ACHN (cell line): ENCODE measurements at regions not wholly inside any gene's neighbourhood (a gene's known extent, or its start where the extent isn't known, plus 50 kb on each side); places are given as distances from the start of the nearest gene placed in this dataset.

Source experiments
- DNase-seq: peaks from one replicate; pipeline ENCODE4 v3.0.0-alpha.2; 2015
- in situ Hi-C: cut with HindIII; loops from 2 replicates; pipeline ENCODE4 v1.10.0; 2017; ENCODE audit warnings: low sequenced_read_pairs, low pct_ligation_motif_present, low pct_unique_long_range_greater_than_20kb

- DNase-seq = no peak
- in situ Hi-C loops = no loop called here
Observed at GRCh38 chr3:72300621-72301020, 515.7 kb upstream of the PROK2 start.

DNA sequence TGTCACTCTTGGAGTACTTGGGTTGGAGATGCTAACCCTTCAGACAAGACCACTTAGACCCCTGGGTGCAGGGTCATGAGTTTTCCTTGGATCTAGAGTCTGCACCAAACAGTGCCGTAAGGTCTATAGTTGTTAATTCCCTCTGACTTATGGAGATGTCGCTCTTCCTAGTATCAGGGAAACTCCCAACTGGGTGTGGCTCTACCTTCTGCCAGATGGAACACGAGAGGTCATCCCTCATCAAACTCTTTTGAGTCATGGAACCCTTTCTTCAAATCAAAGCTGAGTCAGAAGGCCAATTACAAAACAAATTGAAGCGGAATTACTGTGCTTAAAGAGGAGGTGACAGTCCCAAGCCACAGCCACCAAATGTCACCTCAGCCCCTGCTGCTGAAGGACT, 514.9 kb upstream of the PROK2 start:
- DNase-seq = no peak
- in situ Hi-C loops = no loop called here

DNA sequence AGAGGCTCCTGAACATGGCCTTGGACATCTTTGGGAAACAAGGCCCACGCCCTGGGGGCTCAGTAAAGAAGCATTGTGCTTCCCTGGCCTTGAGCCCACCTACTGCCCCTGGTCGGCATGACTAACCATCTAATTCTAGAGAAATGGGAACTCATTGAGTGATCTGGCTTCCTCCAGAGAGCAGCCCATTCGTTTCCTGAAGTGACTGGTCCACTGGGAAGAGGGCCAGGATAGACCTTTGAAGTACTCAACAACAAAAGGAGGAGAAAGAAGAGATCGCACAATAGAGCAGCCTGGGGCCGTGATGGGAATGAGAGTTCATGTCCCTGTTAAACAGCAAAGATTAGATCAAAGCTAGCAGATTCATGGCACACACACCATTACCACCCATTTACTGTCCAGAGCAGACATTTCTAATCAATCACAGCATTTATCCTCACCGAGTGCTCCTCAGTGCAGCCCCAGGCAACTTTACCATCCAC, 514.4 kb upstream of the PROK2 start:
- in situ Hi-C loops = no loop called here
- DNase-seq = no peak

GRCh38 chr3:72298201-72299152, 513.5 kb upstream of the PROK2 start:
- in situ Hi-C loops = no loop called here
- no peak for DNase-seq

DNA sequence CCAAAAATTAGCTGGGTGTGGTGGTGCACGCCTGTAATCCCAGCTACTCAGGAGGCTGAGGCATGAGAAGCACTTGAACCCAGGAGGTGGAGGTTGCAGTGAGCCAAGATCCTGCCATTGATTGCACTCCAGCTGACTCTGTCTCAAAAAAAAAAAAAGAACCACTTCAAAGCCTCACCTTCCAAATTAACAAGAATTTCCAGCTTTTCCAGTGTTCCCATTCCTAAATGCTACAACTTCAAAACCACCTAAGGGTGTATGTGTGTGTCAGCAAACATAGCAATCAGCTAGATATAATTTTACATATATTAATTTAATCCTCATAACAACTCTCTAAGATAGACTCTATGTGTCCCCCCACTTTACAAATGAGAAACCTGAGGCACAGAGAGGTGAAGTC, 512.5 kb upstream of the PROK2 start:
- in situ Hi-C loops = no loop called here
- DNase-seq = no peak

- in situ Hi-C loops = no loop called here
- no peak for DNase-seq
Observed at GRCh38 chr3:72296477-72297111, 511.6 kb upstream of the PROK2 start.

DNA sequence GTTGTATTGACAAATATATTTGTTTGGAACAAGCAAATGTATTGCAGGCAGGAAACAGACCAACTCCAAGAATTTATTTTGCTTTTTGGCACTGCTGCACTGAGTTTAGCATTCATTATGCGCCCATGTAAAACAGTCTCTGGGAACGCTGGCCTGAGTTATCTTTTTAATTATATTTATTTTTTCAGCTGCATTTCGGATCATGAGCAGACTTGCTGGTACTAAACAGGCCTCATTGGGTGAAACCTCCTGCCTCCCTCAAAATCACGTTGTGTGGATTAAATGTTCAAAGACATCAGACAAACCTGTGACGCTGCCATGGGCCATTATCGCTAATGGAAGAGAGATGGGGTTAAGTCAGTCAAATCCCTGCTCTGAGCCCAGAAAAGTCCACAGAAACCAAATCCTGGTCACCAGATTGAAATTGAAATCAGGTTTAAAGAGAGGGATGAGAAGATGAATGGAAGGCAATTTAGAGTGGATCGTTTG, 511.1 kb upstream of the PROK2 start:
- in situ Hi-C loops = no loop called here
- no peak for DNase-seq

GRCh38 chr3:72295276-72295961, 510.5 kb upstream of the PROK2 start:
- in situ Hi-C loops = no loop called here
- no peak for DNase-seq

DNA sequence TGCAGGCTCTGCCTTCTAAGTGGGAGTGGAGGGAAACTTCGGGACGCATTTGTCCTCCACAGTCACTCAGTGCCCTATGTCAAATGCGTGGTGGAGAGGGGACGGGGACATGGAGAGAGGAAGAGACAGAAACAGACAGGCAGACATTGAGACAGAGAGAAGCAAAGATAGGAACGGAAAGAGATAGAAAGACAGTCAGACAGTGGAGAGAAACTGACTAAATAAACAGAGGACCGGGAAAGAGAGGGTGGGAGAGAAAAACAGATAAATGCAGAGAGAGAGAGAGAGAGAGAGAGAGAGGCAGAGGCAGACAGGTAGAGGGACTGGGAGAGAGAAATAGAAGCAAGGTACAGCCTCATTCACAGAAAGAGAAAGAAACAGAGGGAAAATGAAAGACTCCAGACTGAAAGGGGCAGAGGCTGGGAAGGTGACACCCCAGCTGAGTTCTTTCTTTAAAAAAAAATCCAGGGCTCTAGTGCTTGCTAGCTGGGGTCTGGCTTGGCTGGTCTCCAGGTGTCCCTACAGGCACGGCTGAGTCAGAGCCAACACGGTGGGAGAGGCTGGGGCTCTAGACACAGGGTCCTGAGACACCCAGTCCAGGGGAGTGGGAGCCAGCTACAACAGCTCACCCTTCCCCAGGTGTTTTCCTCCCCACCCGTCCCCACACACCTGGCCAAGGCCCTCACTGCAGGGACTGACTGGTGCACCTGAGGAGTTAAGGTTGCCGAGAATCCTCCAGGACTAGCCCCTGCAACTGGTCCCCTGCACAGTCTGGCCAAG, 506.1 kb upstream of the PROK2 start:
- DNase-seq = no peak
- in situ Hi-C loops = no loop called here

- in situ Hi-C loops = no loop called here
- DNase-seq = no peak
Observed at GRCh38 chr3:72289692-72290071, 504.7 kb upstream of the PROK2 start.

DNA sequence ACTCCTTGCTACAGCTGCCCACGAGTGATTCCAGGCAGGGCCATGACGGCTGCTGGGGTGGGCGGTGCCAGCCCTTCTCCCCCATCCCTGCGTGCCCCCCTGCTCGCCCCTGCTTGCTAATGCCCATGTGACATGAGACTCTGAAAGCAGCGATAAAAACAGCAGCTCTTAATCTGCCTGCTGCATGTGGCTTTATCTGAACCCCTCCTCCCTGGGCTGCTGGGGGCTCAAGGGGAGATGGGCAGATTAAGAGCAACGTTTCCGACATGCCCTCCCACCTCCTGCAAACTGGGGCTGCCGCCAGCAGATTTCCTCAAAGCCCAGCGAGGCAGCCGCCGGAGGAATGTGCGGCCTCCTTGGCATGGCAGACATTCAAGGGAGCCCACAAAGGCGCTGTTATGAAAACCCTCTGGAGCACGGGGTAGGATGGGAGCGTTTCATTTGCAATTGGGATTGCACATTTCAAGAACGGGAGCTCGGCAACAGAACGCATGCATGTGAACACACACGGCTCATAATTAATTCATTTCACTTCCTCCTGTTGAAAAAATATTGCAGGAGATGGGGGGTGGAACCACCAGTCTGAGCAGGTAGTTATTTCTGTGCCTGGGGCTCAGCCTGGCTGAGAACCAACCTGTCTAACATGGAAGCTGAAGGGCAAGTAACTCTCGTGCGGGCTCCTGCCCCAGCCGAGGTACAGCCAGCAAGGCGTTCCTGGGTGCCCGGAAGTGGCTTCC, 504.2 kb upstream of the PROK2 start:
- peak; percentile 59 for DNase-seq
- in situ Hi-C loops = no loop called here

DNA sequence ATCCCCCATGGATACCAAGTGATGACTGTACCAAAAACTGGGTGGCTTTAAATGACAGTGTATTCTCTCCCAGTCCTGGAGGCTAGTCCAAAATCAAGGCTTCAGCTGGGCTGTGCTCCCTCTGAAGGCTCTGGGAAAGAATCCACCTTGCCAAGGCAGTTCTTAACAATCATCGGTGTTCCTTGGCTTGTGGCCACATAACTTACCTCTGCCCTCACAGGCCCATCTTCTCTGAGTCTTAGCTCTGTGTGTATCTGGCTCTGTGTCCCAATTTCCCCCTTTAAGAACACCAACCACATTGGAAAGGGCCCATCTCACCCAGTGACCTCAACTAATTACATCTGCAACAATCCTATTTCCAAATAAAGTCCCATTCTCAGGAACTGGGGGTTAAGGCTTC, 503.0 kb upstream of the PROK2 start:
- no peak for DNase-seq
- in situ Hi-C loops = no loop called here

- in situ Hi-C loops = no loop called here
- no peak for DNase-seq
Observed at GRCh38 chr3:72285502-72285901, 500.6 kb upstream of the PROK2 start.

DNA sequence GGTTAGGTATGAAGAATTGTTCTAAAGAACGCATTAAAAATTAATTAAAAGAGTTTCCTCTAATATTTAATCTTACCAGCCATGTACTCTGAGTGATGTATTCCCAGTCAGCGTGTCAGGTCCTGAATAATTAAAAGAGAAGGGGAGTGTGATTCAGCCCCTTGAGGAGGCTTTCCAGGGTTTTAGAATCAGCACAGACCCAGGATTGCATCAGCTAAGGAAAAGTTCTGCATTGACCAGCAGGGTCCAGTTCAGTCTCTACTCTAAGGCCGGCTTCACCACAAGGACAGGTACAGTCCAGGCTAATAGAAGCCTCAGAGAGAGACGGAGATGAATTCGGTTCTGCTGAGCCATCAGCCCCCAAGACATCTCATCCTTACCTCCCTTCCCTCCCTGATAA, 499.5 kb upstream of the PROK2 start:
- in situ Hi-C loops = no loop called here
- DNase-seq = no peak

- in situ Hi-C loops = no loop called here
- no peak for DNase-seq
Observed at GRCh38 chr3:72282918-72283317, 498.0 kb upstream of the PROK2 start.

DNA sequence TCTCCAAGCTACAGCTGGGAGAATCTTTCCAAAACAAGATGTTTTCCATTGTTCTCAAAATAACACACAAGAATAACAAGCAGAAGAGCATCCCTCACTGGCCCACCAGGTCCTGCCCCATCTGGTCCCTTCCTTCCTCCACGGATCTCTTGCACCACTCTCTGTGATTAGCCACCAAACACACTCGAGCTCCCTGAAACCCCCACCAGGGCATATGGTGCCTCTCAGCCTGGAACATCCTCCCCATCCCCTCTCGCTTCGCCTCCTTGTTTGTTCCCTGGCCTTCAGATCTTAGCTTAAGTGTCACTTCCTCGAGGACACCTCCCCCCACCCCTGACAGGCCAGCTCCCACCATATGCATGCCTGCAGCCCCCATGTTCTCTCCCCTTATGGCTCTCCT, 496.6 kb upstream of the PROK2 start:
- no peak for DNase-seq
- in situ Hi-C loops = no loop called here

- DNase-seq = no peak
- in situ Hi-C loops = no loop called here
Observed at GRCh38 chr3:72280876-72281275, 495.9 kb upstream of the PROK2 start.

DNA sequence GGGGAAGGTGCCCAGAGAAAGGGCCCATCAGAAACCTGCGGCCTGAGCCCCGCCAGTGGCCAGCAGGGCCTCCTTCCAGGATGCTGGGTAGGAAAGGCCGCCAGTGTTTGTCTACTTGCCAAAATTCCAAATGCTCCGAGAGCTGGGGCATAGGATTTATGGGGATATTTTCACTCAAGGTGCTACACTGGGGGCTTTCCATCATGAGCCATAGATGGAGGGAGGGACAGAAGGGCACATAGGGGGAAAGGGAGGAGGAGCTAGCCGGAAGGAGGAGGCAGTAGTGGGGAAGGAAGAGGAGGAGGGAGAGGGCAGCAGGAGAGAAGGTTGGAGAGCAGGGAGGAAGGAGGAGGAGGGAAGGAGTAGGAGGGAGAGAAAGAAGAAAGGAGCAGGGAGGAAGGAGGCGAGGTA, 494.7 kb upstream of the PROK2 start:
- no peak for DNase-seq

More for the DNA sequence above, 494.7 kb upstream of the PROK2 start:
- in situ Hi-C loops = no loop called here
